ENCODE measurements at regions not wholly inside any gene's neighbourhood (a gene's known extent, or its start where the extent isn't known, plus 50 kb on each side); places are given as distances from the start of the nearest gene placed in this dataset.

DNA sequence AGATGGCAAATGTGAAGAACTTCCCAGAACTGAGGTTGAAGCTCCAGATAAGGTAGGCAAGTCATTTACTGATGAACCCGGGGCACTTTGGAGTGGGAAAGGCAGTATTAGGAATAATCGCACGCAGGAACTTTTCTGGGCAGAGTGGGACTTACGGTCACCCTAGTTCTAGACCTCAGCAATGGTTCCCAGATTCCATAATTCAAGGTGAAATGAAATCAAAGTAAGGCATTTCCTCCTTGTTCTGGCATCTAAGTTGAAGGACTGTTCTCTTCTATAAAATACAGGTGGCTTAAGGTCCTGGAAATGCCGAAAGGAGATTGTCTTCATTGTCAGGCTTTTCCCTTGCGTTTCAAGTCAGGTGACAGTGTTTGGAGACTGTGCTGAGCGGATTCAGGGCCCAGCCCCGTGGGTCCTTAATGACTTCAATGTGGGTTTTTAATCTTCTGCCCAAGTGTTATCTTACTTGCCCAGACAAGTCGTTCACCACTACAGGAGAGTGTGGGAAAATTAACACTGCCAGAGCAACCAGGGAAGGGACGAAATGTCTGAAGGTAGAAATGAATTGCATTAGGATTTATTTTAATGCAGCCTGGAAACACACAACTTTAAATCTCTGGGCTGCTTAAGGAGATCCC is 52.1 kb upstream of the STOX2 start:
- no peak overlapping the region for H3K27ac Mint-ChIP-seq
- H3K9me3 Mint-ChIP-seq (ENCODE audit: low read depth): no peaks in the 10 kb centered on the region
- no peak overlapping the region for H3K4me3 Mint-ChIP-seq
- no peaks in the 10 kb centered on the region for H3K36me3 Mint-ChIP-seq
- no peaks in the 10 kb centered on the region for H3K4me1 Mint-ChIP-seq (ENCODE audit: low read depth)
- peaks cover 24% of the 10 kb centered on the region for H3K27me3 Mint-ChIP-seq

DNA sequence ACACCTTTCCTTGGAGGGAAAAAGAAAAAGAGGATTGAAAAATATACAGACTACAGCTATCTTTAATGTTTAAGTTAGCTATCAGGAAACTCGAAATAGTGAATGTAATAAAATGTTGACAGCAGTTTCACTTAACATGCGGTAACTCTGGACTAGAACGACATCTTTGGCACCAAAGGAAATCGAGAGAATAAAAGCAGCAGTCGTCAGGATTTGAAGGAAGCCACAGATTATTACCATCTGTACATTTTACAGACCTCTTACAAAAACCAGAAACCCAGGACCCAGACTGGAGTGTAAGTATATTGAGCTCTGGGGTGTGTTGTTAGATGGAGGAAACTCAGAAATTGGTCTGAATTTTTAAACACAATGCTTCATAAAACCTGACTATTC is 51.6 kb upstream of the STOX2 start:
- H3K4me3 Mint-ChIP-seq: no peak overlapping the region
- no peak overlapping the region for H3K27ac Mint-ChIP-seq
- H3K36me3 Mint-ChIP-seq: no peaks in the 10 kb centered on the region
- no peaks in the 10 kb centered on the region for H3K4me1 Mint-ChIP-seq (ENCODE audit: low read depth)
- H3K27me3 Mint-ChIP-seq: peaks cover 22% of the 10 kb centered on the region
- H3K9me3 Mint-ChIP-seq (ENCODE audit: low read depth): no peaks in the 10 kb centered on the region

Data from activated naive CD8-positive, alpha-beta T cell (primary cell).